ENCODE measurements at regions not wholly inside any gene's neighbourhood (a gene's known extent, or its start where the extent isn't known, plus 50 kb on each side); places are given as distances from the start of the nearest gene placed in this dataset.

DNA sequence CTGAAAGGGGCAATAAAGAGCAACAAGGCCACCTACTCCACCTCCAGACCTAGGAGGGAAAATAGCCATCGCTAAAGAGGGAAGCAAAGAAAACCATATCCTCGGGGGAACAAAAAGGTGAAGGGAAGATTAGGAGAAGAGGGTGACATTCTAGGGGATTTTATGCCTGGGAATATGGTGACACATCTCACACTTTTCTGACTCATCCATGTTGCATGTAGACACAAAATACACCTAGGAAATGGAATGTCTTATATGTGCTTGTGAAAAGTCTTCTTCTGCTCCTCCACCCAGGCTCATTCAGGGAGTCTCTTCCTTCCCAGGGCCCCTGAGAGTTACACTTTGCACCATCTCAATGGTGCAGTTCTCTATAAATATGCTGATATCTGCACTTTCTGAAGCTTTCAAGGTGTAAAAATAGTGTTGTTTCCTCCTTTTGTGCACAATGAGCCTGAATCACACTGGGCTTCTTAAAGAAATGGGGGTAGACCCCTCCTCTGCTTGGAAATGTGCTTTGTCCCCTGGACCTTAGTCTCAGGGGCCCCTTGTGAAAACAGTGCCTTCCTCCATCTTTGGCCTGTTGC is 195.9 kb downstream of the CYYR1 start:
- TF ChIP-seq EGR1 (IDR thresholded peaks at IDR 0.05): no peak
- no peak for TF ChIP-seq TAF1 (IDR thresholded peaks at IDR 0.05; ENCODE audit: low read depth)
- no peak for TF ChIP-seq YY1 (IDR thresholded peaks at IDR 0.05; ENCODE audit: low read depth)
- no peak for TF ChIP-seq RAD21 (IDR thresholded peaks at IDR 0.05; ENCODE audit: low read depth)
- no peak for TF ChIP-seq EP300 (IDR thresholded peaks at IDR 0.05; ENCODE audit: borderline replicate concordance)
- TF ChIP-seq, protein P1, sequence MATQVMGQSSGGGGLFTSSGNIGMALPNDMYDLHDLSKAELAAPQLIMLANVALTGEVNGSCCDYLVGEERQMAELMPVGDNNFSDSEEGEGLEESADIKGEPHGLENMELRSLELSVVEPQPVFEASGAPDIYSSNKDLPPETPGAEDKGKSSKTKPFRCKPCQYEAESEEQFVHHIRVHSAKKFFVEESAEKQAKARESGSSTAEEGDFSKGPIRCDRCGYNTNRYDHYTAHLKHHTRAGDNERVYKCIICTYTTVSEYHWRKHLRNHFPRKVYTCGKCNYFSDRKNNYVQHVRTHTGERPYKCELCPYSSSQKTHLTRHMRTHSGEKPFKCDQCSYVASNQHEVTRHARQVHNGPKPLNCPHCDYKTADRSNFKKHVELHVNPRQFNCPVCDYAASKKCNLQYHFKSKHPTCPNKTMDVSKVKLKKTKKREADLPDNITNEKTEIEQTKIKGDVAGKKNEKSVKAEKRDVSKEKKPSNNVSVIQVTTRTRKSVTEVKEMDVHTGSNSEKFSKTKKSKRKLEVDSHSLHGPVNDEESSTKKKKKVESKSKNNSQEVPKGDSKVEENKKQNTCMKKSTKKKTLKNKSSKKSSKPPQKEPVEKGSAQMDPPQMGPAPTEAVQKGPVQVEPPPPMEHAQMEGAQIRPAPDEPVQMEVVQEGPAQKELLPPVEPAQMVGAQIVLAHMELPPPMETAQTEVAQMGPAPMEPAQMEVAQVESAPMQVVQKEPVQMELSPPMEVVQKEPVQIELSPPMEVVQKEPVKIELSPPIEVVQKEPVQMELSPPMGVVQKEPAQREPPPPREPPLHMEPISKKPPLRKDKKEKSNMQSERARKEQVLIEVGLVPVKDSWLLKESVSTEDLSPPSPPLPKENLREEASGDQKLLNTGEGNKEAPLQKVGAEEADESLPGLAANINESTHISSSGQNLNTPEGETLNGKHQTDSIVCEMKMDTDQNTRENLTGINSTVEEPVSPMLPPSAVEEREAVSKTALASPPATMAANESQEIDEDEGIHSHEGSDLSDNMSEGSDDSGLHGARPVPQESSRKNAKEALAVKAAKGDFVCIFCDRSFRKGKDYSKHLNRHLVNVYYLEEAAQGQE (IDR thresholded peaks at IDR 0.05; ENCODE audit: low read depth): no peak
- TF ChIP-seq, protein P2, sequence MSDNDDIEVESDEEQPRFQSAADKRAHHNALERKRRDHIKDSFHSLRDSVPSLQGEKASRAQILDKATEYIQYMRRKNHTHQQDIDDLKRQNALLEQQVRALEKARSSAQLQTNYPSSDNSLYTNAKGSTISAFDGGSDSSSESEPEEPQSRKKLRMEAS (IDR thresholded peaks at IDR 0.05): no peak
- no peak for TF ChIP-seq ZBTB7A (IDR thresholded peaks at IDR 0.05; ENCODE audit: low read depth)
- no peak for TF ChIP-seq TEAD4 (IDR thresholded peaks at IDR 0.05)
- no peak for TF ChIP-seq CREB1 (IDR thresholded peaks at IDR 0.05; ENCODE audit: low read depth)
- TF ChIP-seq CEBPB (IDR thresholded peaks at IDR 0.05): no peak
- no peak for TF ChIP-seq NFIC (IDR thresholded peaks at IDR 0.05)

Measured in Ishikawa (cell line).